ENCODE measurements at regions not wholly inside any gene's neighbourhood (a gene's known extent, or its start where the extent isn't known, plus 50 kb on each side); places are given as distances from the start of the nearest gene placed in this dataset.

- TF ChIP-seq EZH2 (IDR thresholded peaks at IDR 0.05; ENCODE audit: insufficient read depth, poor library complexity, severe bottlenecking) (no peak), EZH2phosphoT487 (IDR thresholded peaks at IDR 0.05; ENCODE audit: insufficient read depth, low read depth) (no peak)
These were observed 250.2 kb downstream of the RBM26 start for GRCh38 chr13:79155883-79156282.
